NOMO-1 treated with dmso at 0.1 percent for 144 hours (cell line): ENCODE measurements at regions not wholly inside any gene's neighbourhood (a gene's known extent, or its start where the extent isn't known, plus 50 kb on each side); places are given as distances from the start of the nearest gene placed in this dataset.

Experiments used
- DNase-seq: peaks from one replicate; lab custom pipeline; 2025; ENCODE audit not compliant: unreplicated experiment; lab: John Stamatoyannopoulos, UW

DNA sequence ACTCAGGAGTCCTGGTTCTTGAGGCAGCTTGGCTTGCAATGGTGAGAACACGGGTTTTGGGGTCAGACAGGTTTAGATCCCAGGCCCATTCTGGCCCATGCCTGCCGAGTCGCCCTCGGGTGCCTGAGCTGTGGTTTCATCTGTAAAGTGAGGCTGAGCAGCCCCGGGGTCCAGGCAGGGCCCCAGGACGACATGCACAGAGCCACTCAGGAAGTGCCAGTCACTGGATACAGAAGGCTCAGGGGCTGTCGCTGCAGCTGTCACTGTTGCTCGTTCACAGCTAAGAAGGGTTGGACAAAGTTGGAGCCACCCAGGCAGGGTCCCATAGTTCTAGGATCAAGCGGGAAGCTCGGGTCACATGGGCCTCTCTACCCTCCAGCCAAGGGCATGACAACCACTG, 403.1 kb downstream of the BCL11B start:
- no peak for DNase-seq

DNA sequence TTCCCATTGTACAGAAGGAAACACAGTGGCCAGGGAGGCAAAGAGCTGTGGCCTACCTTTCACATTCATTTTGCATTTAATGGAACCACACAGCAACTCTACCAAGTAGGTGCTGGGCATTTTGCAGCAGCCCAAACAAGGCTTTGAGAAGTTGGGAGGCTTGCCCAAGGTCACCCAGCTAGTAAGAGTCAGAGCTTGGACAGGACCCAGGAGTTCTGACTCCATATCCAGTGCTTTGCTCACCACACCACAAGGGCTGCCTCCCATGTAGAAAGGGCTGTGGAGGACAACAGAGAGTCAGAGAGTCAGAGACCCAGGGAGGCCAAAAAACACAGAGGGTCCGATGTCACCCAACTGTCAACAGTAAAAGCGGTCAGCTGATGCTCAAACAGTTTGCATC, 400.2 kb downstream of the BCL11B start:
- no peak for DNase-seq

- no peak for DNase-seq
These were observed 394.9 kb downstream of the BCL11B start for GRCh38 chr14:98877065-98877464.

- no peak for DNase-seq
These were observed 393.7 kb downstream of the BCL11B start for GRCh38 chr14:98878282-98878681.

- no peak for DNase-seq
These were observed 385.0 kb downstream of the BCL11B start for GRCh38 chr14:98886982-98887381.

DNA sequence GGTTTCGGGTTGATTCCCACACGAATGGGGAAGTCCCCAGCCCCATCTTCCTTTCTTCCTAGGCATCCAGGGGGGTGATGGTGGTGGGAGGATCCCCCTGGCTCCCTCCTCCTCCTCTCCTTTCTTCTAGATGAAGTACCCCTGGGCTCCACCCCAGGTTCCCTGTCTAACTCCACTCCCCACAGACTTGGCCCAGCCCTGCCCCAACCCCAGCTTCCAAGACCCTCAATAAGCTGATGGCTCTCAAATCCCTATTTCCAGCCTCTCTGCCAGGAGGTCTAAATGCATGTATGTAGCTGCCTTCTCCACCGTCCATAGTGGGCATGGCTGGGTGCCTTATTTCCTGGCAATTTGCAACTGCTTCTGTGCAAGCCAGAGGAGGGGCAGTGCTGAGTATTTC, 383.7 kb downstream of the BCL11B start:
- no peak for DNase-seq

GRCh38 chr14:98888927-98889835, 382.8 kb downstream of the BCL11B start:
- no peak for DNase-seq

- no peak for DNase-seq
These were observed 382.2 kb downstream of the BCL11B start for GRCh38 chr14:98889836-98890185.

- DNase-seq, result no peak
These were observed 381.2 kb downstream of the BCL11B start for GRCh38 chr14:98890556-98891340.

- DNase-seq, result no peak
These were observed 378.3 kb downstream of the BCL11B start for GRCh38 chr14:98893675-98894074.

DNA sequence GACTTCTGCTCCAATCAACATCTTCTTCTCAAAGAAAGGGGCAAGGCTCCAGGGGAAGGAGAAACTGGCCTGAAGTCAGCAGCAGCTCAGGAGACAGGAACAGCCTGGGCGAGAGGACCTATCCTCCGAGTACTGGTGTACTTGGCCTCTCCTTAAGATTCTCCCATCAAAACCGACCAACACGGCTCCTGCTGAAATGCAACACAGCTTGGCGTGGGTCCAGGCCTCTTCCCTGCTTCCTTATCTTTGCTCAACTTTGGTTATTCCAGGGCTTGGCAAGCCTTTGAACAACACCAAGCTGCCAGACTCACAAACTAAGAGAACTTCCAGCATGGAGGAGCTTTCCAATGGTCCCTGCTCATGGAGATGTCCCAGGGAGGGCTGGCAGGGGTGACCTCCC, 377.4 kb downstream of the BCL11B start:
- no peak for DNase-seq

- DNase-seq, result no peak
These were observed 375.5 kb downstream of the BCL11B start for GRCh38 chr14:98896449-98896848.

DNA sequence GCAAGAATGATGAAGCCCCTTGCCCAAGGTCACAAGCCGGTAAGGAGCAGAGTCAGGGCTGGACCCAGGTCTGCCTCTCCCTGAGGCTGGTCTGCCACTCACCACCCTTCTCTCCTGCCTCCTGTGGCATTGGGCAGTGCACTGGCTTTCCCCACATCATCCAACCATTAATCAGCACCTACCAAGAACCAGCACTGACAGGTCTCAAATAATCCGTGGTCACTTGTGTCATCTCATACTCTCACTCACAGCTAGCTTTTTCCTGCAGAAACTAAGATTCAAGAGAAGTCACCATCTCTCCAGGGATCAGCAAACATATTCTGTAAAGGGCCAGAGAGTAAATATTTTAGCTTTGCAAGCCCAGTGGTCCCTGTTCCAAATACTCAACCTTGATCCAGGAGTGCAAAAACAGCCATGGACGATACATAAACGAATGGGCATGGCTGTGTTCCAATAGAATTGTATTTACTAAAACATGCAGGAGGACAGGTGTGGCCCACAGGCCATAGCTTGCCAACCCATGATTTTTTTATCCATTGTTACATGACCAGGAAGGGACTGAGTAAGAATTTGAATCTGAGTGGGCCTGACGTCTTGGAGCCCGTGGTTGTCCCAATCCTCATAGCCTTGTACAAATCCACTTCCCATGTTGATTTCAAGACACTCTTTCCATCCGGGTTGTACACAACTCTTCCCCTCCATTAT, 374.2 kb downstream of the BCL11B start:
- no peak for DNase-seq

GRCh38 chr14:98899441-98899840, 372.6 kb downstream of the BCL11B start:
- no peak for DNase-seq

DNA sequence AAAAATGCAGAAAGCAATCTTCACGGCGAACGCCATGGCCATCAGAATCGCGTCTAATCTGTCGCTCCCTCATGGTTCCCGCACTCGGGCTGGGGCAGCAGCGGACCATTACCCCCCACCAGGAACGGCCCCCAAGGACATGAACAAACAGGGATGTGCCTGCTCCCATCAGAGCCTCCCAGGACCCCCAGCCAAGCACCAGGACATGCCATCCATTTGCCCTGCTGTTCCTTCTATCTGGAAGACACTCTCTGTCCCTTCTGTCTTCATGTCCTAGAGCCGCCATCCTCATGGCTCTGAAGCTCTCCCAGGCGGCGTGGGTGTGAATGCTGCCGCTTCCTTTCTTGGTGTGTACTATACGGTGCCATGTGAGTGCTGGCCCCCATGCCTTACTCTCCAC, 371.8 kb downstream of the BCL11B start:
- DNase-seq, result no peak

- no peak for DNase-seq
These were observed 371.2 kb downstream of the BCL11B start for GRCh38 chr14:98900798-98901197.

DNA sequence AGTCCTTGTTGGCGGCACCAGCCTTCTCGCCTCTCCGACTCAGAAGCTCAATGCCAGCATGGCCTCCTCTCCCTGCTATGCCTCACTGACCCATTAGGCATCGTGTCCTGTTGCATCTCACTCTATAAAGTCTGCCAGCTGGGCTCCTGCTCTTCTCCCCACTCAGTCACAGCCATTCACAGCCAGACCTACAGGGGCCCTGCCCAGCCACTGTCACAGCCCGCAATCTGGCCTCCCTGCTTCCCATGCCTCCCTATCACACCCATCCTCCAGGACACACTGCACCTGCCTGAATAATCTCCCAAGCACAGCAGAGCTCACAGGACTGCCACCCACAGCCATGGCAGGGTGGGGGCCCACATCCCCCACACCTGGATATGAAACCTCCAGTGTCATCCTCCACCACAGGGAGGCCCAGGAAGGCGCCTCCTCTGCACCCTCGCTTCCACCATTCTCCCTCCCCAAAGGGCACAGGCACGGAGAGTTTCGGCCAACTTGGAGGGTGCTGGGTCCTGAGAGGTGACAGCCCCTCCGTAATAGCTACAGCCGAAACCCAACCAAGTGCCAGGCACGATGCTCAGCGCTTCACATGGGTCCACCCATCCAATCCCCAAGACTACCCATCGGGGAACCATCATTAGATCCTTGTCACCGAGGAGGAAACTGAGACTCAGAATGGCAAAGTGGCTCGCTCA, 370.3 kb downstream of the BCL11B start:
- no peak for DNase-seq

GRCh38 chr14:98903371-98903770, 368.6 kb downstream of the BCL11B start:
- DNase-seq, result no peak

- DNase-seq, result no peak
These were observed 367.3 kb downstream of the BCL11B start for GRCh38 chr14:98904677-98905076.

DNA sequence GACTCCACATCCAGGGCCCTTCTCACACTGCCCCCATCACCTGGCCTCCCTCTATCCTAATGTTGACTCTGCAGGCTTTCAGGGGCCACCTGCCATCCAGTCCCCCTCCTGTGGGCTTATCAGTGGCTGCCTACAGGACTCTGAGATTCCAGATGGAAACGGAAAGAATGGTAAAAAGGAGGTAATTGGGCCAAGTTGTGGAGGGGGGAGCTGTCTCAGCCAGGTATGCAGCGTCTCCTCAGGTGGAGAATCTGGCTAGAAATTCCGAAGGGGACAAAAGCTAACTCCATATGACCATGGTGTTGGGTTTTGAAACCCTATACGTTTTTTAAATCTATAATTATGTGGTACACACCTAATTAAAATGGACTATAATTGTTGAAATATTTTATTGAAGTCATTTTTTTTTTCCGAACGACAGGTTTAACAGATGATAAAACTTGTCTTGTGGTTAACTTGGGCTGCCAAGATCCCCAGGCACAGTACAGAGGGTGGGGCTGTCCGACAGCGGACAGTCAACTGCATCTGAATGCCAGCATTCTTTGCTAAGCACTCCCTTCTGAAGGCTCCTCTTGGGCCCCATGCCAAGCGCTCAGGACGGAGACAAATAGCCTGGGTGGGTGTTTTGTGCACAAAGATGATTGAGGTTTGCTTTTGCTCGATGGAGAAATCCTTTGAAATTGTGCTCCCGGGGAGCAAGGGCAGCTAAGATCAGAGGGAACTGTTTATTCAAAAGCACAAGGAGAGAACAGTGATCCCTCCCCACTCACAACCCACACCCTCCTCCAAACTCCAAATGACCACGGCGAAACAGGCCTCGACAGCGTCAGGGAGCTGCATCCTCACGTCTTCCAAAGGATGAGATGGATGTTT, 365.6 kb downstream of the BCL11B start:
- no peak for DNase-seq
